ENCODE measurements at regions not wholly inside any gene's neighbourhood (a gene's known extent, or its start where the extent isn't known, plus 50 kb on each side); places are given as distances from the start of the nearest gene placed in this dataset.

GRCh38 chr3:102182162-102182561, 252.7 kb upstream of the ZPLD1 start:
- in situ Hi-C loops (cut with HindIII; ENCODE audit: low sequenced_read_pairs): no loop called here
- no peak for DNase-seq (ENCODE audit: low read depth)
- no peak overlapping the region for H3K4me3 ChIP-seq (ENCODE audit: low read depth, low read length)
- TF ChIP-seq CTCF (IDR thresholded peaks at IDR 0.05; ENCODE audit: low read depth, low read length, missing control alignments): no peak

GRCh38 chr3:102183186-102183585, 251.6 kb upstream of the ZPLD1 start:
- DNase-seq (ENCODE audit: low read depth): no peak

GRCh38 chr3:102183623-102184022, 251.2 kb upstream of the ZPLD1 start:
- TF ChIP-seq CTCF (IDR thresholded peaks at IDR 0.05; ENCODE audit: low read depth, low read length, missing control alignments): no peak
- no peak for DNase-seq (ENCODE audit: low read depth)
- no peak overlapping the region for H3K4me3 ChIP-seq (ENCODE audit: low read depth, low read length)
- in situ Hi-C loops (cut with HindIII; ENCODE audit: low sequenced_read_pairs): no loop called here

More at GRCh38 chr3:102183186-102183585, 251.6 kb upstream of the ZPLD1 start:
- in situ Hi-C loops (cut with HindIII; ENCODE audit: low sequenced_read_pairs): no loop called here
- no peak overlapping the region for H3K4me3 ChIP-seq (ENCODE audit: low read depth, low read length)
- TF ChIP-seq CTCF (IDR thresholded peaks at IDR 0.05; ENCODE audit: low read depth, low read length, missing control alignments): no peak

GRCh38 chr3:102189541-102189940, 245.3 kb upstream of the ZPLD1 start:
- DNase-seq (ENCODE audit: low read depth): no peak
- no peak for TF ChIP-seq CTCF (IDR thresholded peaks at IDR 0.05; ENCODE audit: low read depth, low read length, missing control alignments)
- in situ Hi-C loops (cut with HindIII; ENCODE audit: low sequenced_read_pairs): no loop called here
- no peak overlapping the region for H3K4me3 ChIP-seq (ENCODE audit: low read depth, low read length)

- no peak for DNase-seq (ENCODE audit: low read depth)
- in situ Hi-C loops (cut with HindIII; ENCODE audit: low sequenced_read_pairs): no loop called here
- H3K4me3 ChIP-seq (ENCODE audit: low read depth, low read length): no peak overlapping the region
Measured at GRCh38 chr3:102189956-102190723, 244.7 kb upstream of the ZPLD1 start.

GRCh38 chr3:102192575-102192974, 242.2 kb upstream of the ZPLD1 start:
- no peak for DNase-seq (ENCODE audit: low read depth)
- in situ Hi-C loops (cut with HindIII; ENCODE audit: low sequenced_read_pairs): no loop called here
- no peak for TF ChIP-seq CTCF (IDR thresholded peaks at IDR 0.05; ENCODE audit: low read depth, low read length, missing control alignments)
- no peak overlapping the region for H3K4me3 ChIP-seq (ENCODE audit: low read depth, low read length)

More at GRCh38 chr3:102189956-102190723, 244.7 kb upstream of the ZPLD1 start:
- TF ChIP-seq CTCF (IDR thresholded peaks at IDR 0.05; ENCODE audit: low read depth, low read length, missing control alignments): no peak

Measured in astrocyte of the cerebellum (primary cell).